Erythroblast (primary cell): ENCODE measurements at regions not wholly inside any gene's neighbourhood (a gene's known extent, or its start where the extent isn't known, plus 50 kb on each side); places are given as distances from the start of the nearest gene placed in this dataset.

Experiments
- GATA1 ChIP-seq: IDR thresholded peaks from 2 replicates; pipeline ENCODE4 v1.6.1; 2011; ENCODE audit warnings: low read depth, mild to moderate bottlenecking, control low read depth, low read length, moderate library complexity
- POLR2A ChIP-seq: IDR thresholded peaks from 2 replicates; pipeline ENCODE4 v1.6.1; 2011; ENCODE audit warnings: mild to moderate bottlenecking, low read length

DNA sequence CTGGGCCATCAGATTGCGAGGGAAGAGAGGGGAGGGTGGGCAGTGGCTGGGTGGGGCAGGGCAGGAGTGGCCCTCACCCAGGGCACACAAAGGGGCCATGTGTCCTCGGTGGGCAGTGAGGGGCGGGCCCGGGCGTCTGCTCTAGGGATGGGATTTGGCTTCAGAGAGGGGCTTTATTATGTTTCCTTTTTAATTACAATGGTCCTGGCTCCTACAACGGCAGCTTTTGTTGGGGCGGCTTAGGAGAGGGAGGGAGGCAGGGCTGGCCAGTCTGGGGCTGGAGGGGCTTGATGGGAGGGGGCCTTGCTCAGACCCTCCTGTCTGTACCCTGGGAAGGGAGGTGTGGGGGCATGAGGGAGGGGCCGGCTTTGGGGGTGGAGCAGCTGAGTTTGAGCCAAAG is 102.8 kb upstream of the WNT4 start:
- TF ChIP-seq POLR2A: no peak
- no peak for TF ChIP-seq GATA1
